HCT116 (cell line): ENCODE measurements at regions not wholly inside any gene's neighbourhood (a gene's known extent, or its start where the extent isn't known, plus 50 kb on each side); places are given as distances from the start of the nearest gene placed in this dataset.

Source experiments
- ATAC-seq: fragments of 200-7000 bp; cut with Tn5 transposase; 2 replicates; pipeline ENCODE4 v1.9.1; 2020; ENCODE audit warnings: mild to moderate bottlenecking, moderate library complexity
- BruUV-seq: library from RNA; stranded (reverse); fragments of 400-500 nt; replicated peaks from 2 replicates; lab custom pipeline; 2021; lab: Mats Ljungman, UMichigan
- CTCF ChIA-PET: fragments of 300-600 bp; sonication (Branson Sonifier 250); formaldehyde crosslinking; loops from one replicate; lab custom pipeline; 2021; ENCODE audit warnings: antibody characterized with exemption; lab: Charles Lee
- POLR2A ChIA-PET: fragments of 300-600, 350-600 bp; sonication (Branson Sonifier 250); formaldehyde crosslinking; loops from one replicate; lab custom pipeline; 2021; ENCODE audit warnings: antibody characterized with exemption; lab: Charles Lee
- RAD21 ChIA-PET, 2 experiments: fragments of 300-600 bp; sonication (Branson Sonifier 250); formaldehyde crosslinking; loops; one replicate each; lab custom pipeline; 2023; ENCODE audit warnings: low total read pairs in 2 of 2; ENCODE audit not compliant: uncharacterized antibody in 2 of 2, unreplicated experiment in 2 of 2, low non-redundant PET in 1 of 2; lab: Charles Lee
- DNase-seq: peaks from one replicate; pipeline ENCODE4 v3.0.0-alpha.2; 2010; ENCODE audit warnings: low read depth, low spot score
- H2AFZ ChIP-seq: fragments of 200-600 bp; shearing (Covaris generic), sonication (generic); 2 replicates; pipeline ENCODE4 v1.6.1; 2017; ENCODE audit warnings: low read depth, mixed run types, mixed read lengths, antibody characterized with exemption, low read length; ENCODE audit not compliant: poor library complexity, severe bottlenecking
- H3K27ac ChIP-seq: 2 replicates; pipeline ENCODE4 v1.5.1; 2012; ENCODE audit warnings: low read depth, low read length
- H3K27me3 ChIP-seq: fragments of 200-600 bp; sonication (generic); 2 replicates; pipeline ENCODE4 v1.6.1; 2016; ENCODE audit warnings: mixed run types, low read length, mixed read lengths; ENCODE audit not compliant: insufficient read depth
- H3K36me3 ChIP-seq, 2 experiments: fragments of 200-500 bp in 1 of 2; fragments of 200-600 bp in 1 of 2; sonication (Bioruptor generic) in 1 of 2; sonication (generic) in 1 of 2; 2 replicates each; pipeline versions ENCODE4 v1.5.1 to v1.6.1; 2014 to 2016; ENCODE audit warnings: low read length in 2 of 2, inconsistent platforms in 1 of 2, mixed read lengths in 1 of 2, mixed run types in 1 of 2; ENCODE audit not compliant: insufficient read depth in 2 of 2, control insufficient read depth in 1 of 2
- H3K4me1 ChIP-seq, 2 experiments: fragments of 200-600 bp in 1 of 2; sonication (generic) in 1 of 2; 2 replicates each; pipeline versions ENCODE4 v1.5.1 to v1.6.1; 2012 to 2017; ENCODE audit warnings: low read length in 2 of 2, inconsistent platforms in 1 of 2, mild to moderate bottlenecking in 1 of 2, mixed read lengths in 1 of 2, mixed run types in 1 of 2, moderate library complexity in 1 of 2; ENCODE audit not compliant: insufficient read depth in 2 of 2, control insufficient read depth in 1 of 2
- H3K4me2 ChIP-seq: fragments of 200-600 bp; sonication (generic); 2 replicates; pipeline ENCODE4 v1.6.1; 2017; ENCODE audit warnings: mixed run types, low read length, mixed read lengths
- H3K4me3 ChIP-seq, 2 experiments: fragments of 200-600 bp in 1 of 2; sonication (generic) in 1 of 2; replicated peaks in 1 of 2; 2 replicates each; pipeline ENCODE4 v1.5.1; 2011 to 2016; ENCODE audit warnings: low read length in 2 of 2, control low read depth in 1 of 2, low read depth in 1 of 2, mild to moderate bottlenecking in 1 of 2, mixed read lengths in 1 of 2, mixed run types in 1 of 2
- H3K79me2 ChIP-seq: fragments of 200-600 bp; sonication (generic); 2 replicates; pipeline ENCODE4 v1.6.1; 2017; ENCODE audit warnings: mild to moderate bottlenecking, mixed run types, low read length, moderate library complexity, mixed read lengths; ENCODE audit not compliant: insufficient read depth
- H3K9ac ChIP-seq: fragments of 200-600 bp; sonication (generic); 2 replicates; pipeline ENCODE4 v1.6.1; 2016; ENCODE audit warnings: low read length, mixed read lengths
- H3K9me2 ChIP-seq: fragments of 200-600 bp; sonication (generic), shearing (Covaris generic); 2 replicates; pipeline ENCODE4 v1.6.1; 2017; ENCODE audit warnings: mixed run types, mild to moderate bottlenecking, moderate library complexity; ENCODE audit not compliant: insufficient read depth
- H3K9me3 ChIP-seq, 2 experiments: fragments of 200-500 bp in 1 of 2; fragments of 200-600 bp in 1 of 2; sonication (Bioruptor generic) in 1 of 2; sonication (generic) in 1 of 2; 2 replicates each; pipeline ENCODE4 v1.6.1; 2014 to 2017; ENCODE audit warnings: low read length in 2 of 2, mixed read lengths in 2 of 2, inconsistent platforms in 1 of 2, low read depth in 1 of 2, mild to moderate bottlenecking in 1 of 2, mixed run types in 1 of 2, moderate library complexity in 1 of 2; ENCODE audit not compliant: control insufficient read depth in 1 of 2, insufficient read depth in 1 of 2
- H4K20me1 ChIP-seq: fragments of 200-600 bp; sonication (generic), shearing (Covaris generic); 2 replicates; pipeline ENCODE4 v1.6.1; 2017; ENCODE audit warnings: mixed run types, mild to moderate bottlenecking, moderate library complexity; ENCODE audit not compliant: insufficient read depth
- CBX3 ChIP-seq: IDR thresholded peaks from 2 replicates; pipeline ENCODE4 v1.6.1; 2012; ENCODE audit warnings: low read depth
- CEBPB ChIP-seq: IDR thresholded peaks from 2 replicates; pipeline ENCODE4 v1.6.1; 2012; ENCODE audit warnings: low read depth
- EZH2 ChIP-seq: fragments of 200-600 bp; sonication (generic); IDR thresholded peaks from 2 replicates; pipeline ENCODE4 v1.6.1; 2017; ENCODE audit warnings: antibody characterized with exemption, mixed run types
- FOSL1 ChIP-seq: IDR thresholded peaks from 2 replicates; pipeline ENCODE4 v1.6.1; 2012; ENCODE audit warnings: low read depth
- JUND ChIP-seq: IDR thresholded peaks from 2 replicates; pipeline ENCODE4 v1.6.1; 2012
- MAX ChIP-seq: IDR thresholded peaks from 2 replicates; pipeline ENCODE4 v1.6.1; 2012
- POLR2AphosphoS5 ChIP-seq: IDR thresholded peaks from 2 replicates; pipeline ENCODE4 v1.6.1; 2011; ENCODE audit warnings: mild to moderate bottlenecking, low read depth, low read length, moderate library complexity
- RAD21 ChIP-seq: IDR thresholded peaks from 2 replicates; pipeline ENCODE4 v1.6.1; 2012; ENCODE audit warnings: low read depth, mild to moderate bottlenecking
- REST ChIP-seq: IDR thresholded peaks from 2 replicates; pipeline ENCODE4 v1.6.1; 2012; ENCODE audit warnings: low read depth
- SRF ChIP-seq: IDR thresholded peaks from 2 replicates; pipeline ENCODE4 v1.6.1; 2012; ENCODE audit warnings: low read depth
- TCF7L2 ChIP-seq: IDR thresholded peaks from 2 replicates; pipeline ENCODE4 v1.7.0; 2011; ENCODE audit warnings: borderline replicate concordance, inconsistent platforms; ENCODE audit not compliant: insufficient read depth, insufficient read length; ENCODE audit errors: extremely low read depth
- YY1 ChIP-seq: IDR thresholded peaks from 2 replicates; pipeline ENCODE4 v1.6.1; 2011; ENCODE audit warnings: low read length, low read depth, moderate library complexity, mild to moderate bottlenecking; ENCODE audit not compliant: insufficient replicate concordance; ENCODE audit errors: extremely low read depth
- ZBTB33 ChIP-seq: IDR thresholded peaks from 2 replicates; pipeline ENCODE4 v1.6.1; 2011; ENCODE audit warnings: mild to moderate bottlenecking, low read length, moderate library complexity; ENCODE audit not compliant: insufficient replicate concordance; ENCODE audit errors: extremely low read depth
- ZFX ChIP-seq: fragments of 450-650 bp; IDR thresholded peaks from 2 replicates; pipeline ENCODE4 v1.6.1; 2017
- ZNF274 ChIP-seq: fragments of 200-500 bp; sonication (Bioruptor generic); IDR thresholded peaks from 2 replicates; pipeline ENCODE4 v1.6.1; 2014; ENCODE audit warnings: mild to moderate bottlenecking, low read depth, low read length, inconsistent platforms
- intact Hi-C: fragments of 100-400 bp; cut with micrococcal nuclease; formaldehyde crosslinking; loops from 2 replicates; pipeline ENCODE4 v1.10.0; 2022

GRCh38 chr21:25494804-25495203, 112.5 kb downstream of the MRPL39 start:
- CTCF ChIA-PET, result no interaction called here
- Histone ChIP-seq H2AFZ (no peak overlapping the region), H3K4me2 (no peak overlapping the region), H3K9me2 (no peaks in the 10 kb centered on the region), H3K9me3 (no peaks in the 10 kb centered on the region), H3K9ac (no peak overlapping the region), H3K27ac (no peak overlapping the region), H4K20me1 (no peaks in the 10 kb centered on the region), H3K4me1 (no peaks in the 10 kb centered on the region), H3K4me3 (no peak overlapping the region), H3K36me3 (no peaks in the 10 kb centered on the region), H3K27me3 (no peaks in the 10 kb centered on the region), H3K79me2 (no peaks in the 10 kb centered on the region)
- ATAC-seq (no peak), DNase-seq (no peak)
- RAD21 ChIA-PET, result no interaction called here
- intact Hi-C loops, result no loop called here
- no TSS peak for BruUV-seq
- no peak for TF ChIP-seq TCF7L2
- TF ChIP-seq REST, result no peak
- no peak for TF ChIP-seq RAD21
- TF ChIP-seq FOSL1, result no peak
- no peak for TF ChIP-seq CBX3
- no peak for TF ChIP-seq SRF
- TF ChIP-seq JUND, result no peak
- no peak for TF ChIP-seq ZNF274
- no peak for TF ChIP-seq EZH2
- no peak for TF ChIP-seq MAX
- TF ChIP-seq ZBTB33, result no peak
- no peak for TF ChIP-seq POLR2AphosphoS5
- TF ChIP-seq ZFX, result no peak
- no peak for TF ChIP-seq YY1
- TF ChIP-seq CEBPB, result no peak
- POLR2A ChIA-PET, result no interaction called here
